ENCODE measurements at regions not wholly inside any gene's neighbourhood (a gene's known extent, or its start where the extent isn't known, plus 50 kb on each side); places are given as distances from the start of the nearest gene placed in this dataset.

GRCh38 chr5:98173334-98173733 is 600.1 kb upstream of the RGMB start:
- FAIRE-seq (no peak), DNase-seq (ENCODE audit: low read depth in 1 of 2, low spot score in 2 of 2) (no peak)
- Histone ChIP-seq H3K14ac (ENCODE audit: insufficient read length) (no peak overlapping the region), H4K20me1 (replicated peaks in 1 of 2; ENCODE audit: control insufficient read depth in 1 of 2, insufficient read depth in 2 of 2, low read length in 2 of 2) (no peaks in the 10 kb centered on the region), H4K91ac (replicated peaks; ENCODE audit: insufficient read length, low read length) (no peak overlapping the region), H3K18ac (ENCODE audit: extremely low read depth, low read length) (no peak overlapping the region), H3K27ac (ENCODE audit: low read depth, low read length) (no peak overlapping the region), H2BK15ac (ENCODE audit: low read length) (no peak overlapping the region), H3K4me3 (ENCODE audit: extremely low read depth in 1 of 4, insufficient read depth in 2 of 4, low read depth in 3 of 4, low read length in 4 of 4) (no peak overlapping the region), H2AK5ac (ENCODE audit: low read depth, low read length) (no peak overlapping the region), H3K79me2 (ENCODE audit: control insufficient read depth in 1 of 2, insufficient read depth in 2 of 2, low read length in 2 of 2) (no peaks in the 10 kb centered on the region), H3K79me1 (ENCODE audit: low read depth, low read length) (no peaks in the 10 kb centered on the region), H3K4me2 (ENCODE audit: insufficient read depth in 1 of 2, low read depth in 2 of 2, low read length in 2 of 2) (no peak overlapping the region), H3K23ac (ENCODE audit: insufficient read length) (no peak overlapping the region), H3K56ac (replicated peaks; ENCODE audit: insufficient read length, low read depth, low read length) (no peak overlapping the region), H2BK20ac (ENCODE audit: low read length) (no peak overlapping the region), H4K8ac (ENCODE audit: extremely low read depth, insufficient read depth, low read length) (no peak overlapping the region), H2BK12ac (ENCODE audit: low read depth, low read length) (no peak overlapping the region), H2AFZ (ENCODE audit: low read length) (no peak overlapping the region), H3K27me3 (replicated peaks in 1 of 4; ENCODE audit: control insufficient read depth in 3 of 4, extremely low read depth in 1 of 4, insufficient read depth in 3 of 4, low read length in 3 of 4) (no peaks in the 10 kb centered on the region), H2BK5ac (ENCODE audit: low read depth, low read length) (no peak overlapping the region), H3K36me3 (ENCODE audit: control insufficient read depth in 2 of 4, insufficient read depth in 4 of 4, low read length in 3 of 4) (no peaks in the 10 kb centered on the region), H3K23me2 (ENCODE audit: low read depth, low read length) (no peaks in the 10 kb centered on the region), H3K9ac (replicated peaks in 1 of 4; ENCODE audit: extremely low read depth in 1 of 4, low read depth in 3 of 4, low read length in 3 of 4) (no peak overlapping the region), H2BK120ac (replicated peaks; ENCODE audit: low read depth, low read length) (no peak overlapping the region), H3K9me3 (ENCODE audit: insufficient read depth in 2 of 2, low read depth in 1 of 2, low read length in 1 of 2) (no peaks in the 10 kb centered on the region), H3K4ac (replicated peaks; ENCODE audit: insufficient read length, low read depth, low read length) (no peak overlapping the region), H4K5ac (ENCODE audit: insufficient read length, low read depth, low read length) (no peak overlapping the region), H3K4me1 (replicated peaks in 1 of 4; ENCODE audit: control insufficient read depth in 3 of 4, insufficient read depth in 4 of 4, low read length in 3 of 4) (no peaks in the 10 kb centered on the region)
- POLR2A ChIA-PET (ENCODE audit: partially characterized antibody), result no interaction called here
- CTCF ChIA-PET (ENCODE audit: partially characterized antibody), result no interaction called here
- TF ChIP-seq JUND (IDR thresholded peaks at IDR 0.05; ENCODE audit: low read length) (no peak), CHD2 (IDR thresholded peaks at IDR 0.05; ENCODE audit: low read length) (no peak), BRCA1 (IDR thresholded peaks at IDR 0.05; ENCODE audit: low read depth, low read length) (no peak), PHF8 (conservative IDR thresholded peaks at IDR 0.05; ENCODE audit: low read depth, low read length) (no peak), TEAD4 (IDR thresholded peaks at IDR 0.05; ENCODE audit: low read depth, low read length) (no peak), KDM4A (IDR thresholded peaks at IDR 0.05; ENCODE audit: low read depth, low read length, severe bottlenecking) (no peak), EP300 (IDR thresholded peaks at IDR 0.05; ENCODE audit: borderline replicate concordance in 1 of 2, low read depth in 2 of 2, low read length in 2 of 2) (no peak)

Data from H1 (cell line).